Astrocyte (in vitro differentiated cells and primary cell): ENCODE measurements at regions not wholly inside any gene's neighbourhood (a gene's known extent, or its start where the extent isn't known, plus 50 kb on each side); places are given as distances from the start of the nearest gene placed in this dataset.

Experiments
- DNase-seq: peaks from one replicate; pipeline ENCODE4 v3.0.0-alpha.2; 2010; ENCODE audit warnings: low read depth
- FAIRE-seq: peaks from 2 replicates; lab custom pipeline; 2011; peaks lifted over from hg19 to GRCh38; lab: Jason Lieb, UNC
- H2AFZ ChIP-seq: 2 replicates; pipeline ENCODE4 v1.6.0; 2012; ENCODE audit warnings: low read depth, low read length, inconsistent platforms
- H3K27ac ChIP-seq: 2 replicates; pipeline ENCODE4 v1.5.1; 2011; ENCODE audit warnings: low read depth, low read length, inconsistent platforms
- H3K27me3 ChIP-seq: 2 replicates; pipeline ENCODE4 v1.6.0; 2011; ENCODE audit warnings: low read length, inconsistent platforms; ENCODE audit not compliant: insufficient read depth
- H3K36me3 ChIP-seq: 2 replicates; pipeline ENCODE4 v1.5.1; 2011; ENCODE audit warnings: low read length, inconsistent platforms; ENCODE audit not compliant: insufficient read depth
- H3K4me1 ChIP-seq: 2 replicates; pipeline ENCODE4 v1.5.1; 2011; ENCODE audit warnings: low read length, inconsistent platforms; ENCODE audit not compliant: insufficient read depth
- H3K4me2 ChIP-seq: 2 replicates; pipeline ENCODE4 v1.6.0; 2012; ENCODE audit warnings: low read length, inconsistent platforms
- H3K4me3 ChIP-seq: 2 replicates; pipeline ENCODE4 v1.5.1; 2011; ENCODE audit warnings: low read depth, mild to moderate bottlenecking, low read length, inconsistent platforms; ENCODE audit not compliant: insufficient read depth
- H3K79me2 ChIP-seq: 2 replicates; pipeline ENCODE4 v1.6.0; 2012; ENCODE audit warnings: mild to moderate bottlenecking, low read length, inconsistent platforms; ENCODE audit not compliant: insufficient read depth
- H3K9ac ChIP-seq: 2 replicates; pipeline ENCODE4 v1.6.0; 2012; ENCODE audit warnings: mild to moderate bottlenecking, low read length, inconsistent platforms
- H3K9me3 ChIP-seq: 2 replicates; pipeline ENCODE4 v1.5.1; 2012; ENCODE audit warnings: low read depth, mild to moderate bottlenecking, low read length, inconsistent platforms; ENCODE audit not compliant: insufficient read depth
- H4K20me1 ChIP-seq: 2 replicates; pipeline ENCODE4 v1.6.0; 2012; ENCODE audit warnings: low read length, inconsistent platforms; ENCODE audit not compliant: insufficient read depth
- H3K27ac Mint-ChIP-seq: one replicate; pipeline ENCODE4 v1.8.0; 2021; ENCODE audit warnings: mild to moderate bottlenecking, mixed read lengths; ENCODE audit not compliant: unreplicated experiment
- H3K27me3 Mint-ChIP-seq: one replicate; pipeline ENCODE4 v1.8.0; 2021; ENCODE audit warnings: low read depth, mixed read lengths; ENCODE audit not compliant: unreplicated experiment
- H3K36me3 Mint-ChIP-seq: one replicate; pipeline ENCODE4 v1.8.0; 2021; ENCODE audit warnings: low read depth, mixed read lengths; ENCODE audit not compliant: unreplicated experiment
- H3K4me1 Mint-ChIP-seq: one replicate; pipeline ENCODE4 v1.8.0; 2021; ENCODE audit warnings: low read depth, mixed read lengths; ENCODE audit not compliant: unreplicated experiment
- H3K4me3 Mint-ChIP-seq: one replicate; pipeline ENCODE4 v1.8.0; 2021; ENCODE audit warnings: mild to moderate bottlenecking, moderate library complexity, mixed read lengths; ENCODE audit not compliant: unreplicated experiment
- H3K9me3 Mint-ChIP-seq: one replicate; pipeline ENCODE4 v1.8.0; 2021; ENCODE audit warnings: mild to moderate bottlenecking, mixed read lengths; ENCODE audit not compliant: unreplicated experiment
- EZH2 ChIP-seq: IDR thresholded peaks from 2 replicates; pipeline ENCODE4 v1.6.1; 2012; ENCODE audit warnings: mild to moderate bottlenecking, low read length, inconsistent platforms; ENCODE audit not compliant: insufficient read depth
- TF ChIP-seq, protein P1 (sequence below): IDR thresholded peaks from 2 replicates; pipeline ENCODE4 v1.5.1; 2011; ENCODE audit warnings: low read depth, mild to moderate bottlenecking, inconsistent platforms, low read length, moderate library complexity; ENCODE audit not compliant: insufficient read depth

DNA sequence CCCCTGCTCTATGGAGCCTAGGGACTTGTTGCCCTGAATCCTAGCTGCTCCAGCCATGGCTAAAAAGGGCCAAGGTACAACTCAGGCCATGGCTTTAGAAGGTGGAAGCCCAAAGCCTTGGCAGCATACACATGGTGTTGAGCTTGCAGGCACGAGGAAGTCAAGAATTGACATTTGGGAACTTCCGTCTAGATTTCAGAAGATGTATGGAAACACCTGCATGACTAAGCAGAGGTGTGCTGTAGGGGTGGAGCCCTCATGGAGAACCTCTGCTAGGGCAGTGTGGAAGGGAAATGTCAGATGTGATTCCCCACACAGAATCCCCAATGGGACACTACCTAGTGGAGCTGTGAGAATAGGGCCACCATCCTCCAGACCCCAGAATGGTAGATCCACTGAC is 95.1 kb upstream of the TMEM170B start:
- Histone ChIP-seq H3K4me1 (peaks cover 8% of the 10 kb centered on the region), H3K4me2 (no peak overlapping the region), H4K20me1 (no peaks in the 10 kb centered on the region), H2AFZ (no peak overlapping the region), H3K36me3 (no peaks in the 10 kb centered on the region), H3K4me3 (no peak overlapping the region), H3K27ac (no peak overlapping the region), H3K79me2 (no peaks in the 10 kb centered on the region), H3K9me3 (no peaks in the 10 kb centered on the region), H3K9ac (no peak overlapping the region), H3K27me3 (no peaks in the 10 kb centered on the region)
- FAIRE-seq: no peak
- Mint-ChIP-seq H3K9me3 (peaks cover 5% of the 10 kb centered on the region), H3K27me3 (no peaks in the 10 kb centered on the region), H3K36me3 (no peaks in the 10 kb centered on the region), H3K4me1 (peaks cover 7% of the 10 kb centered on the region), H3K27ac (no peak overlapping the region), H3K4me3 (no peak overlapping the region)
- TF ChIP-seq EZH2: no peak
- TF ChIP-seq, protein P1, sequence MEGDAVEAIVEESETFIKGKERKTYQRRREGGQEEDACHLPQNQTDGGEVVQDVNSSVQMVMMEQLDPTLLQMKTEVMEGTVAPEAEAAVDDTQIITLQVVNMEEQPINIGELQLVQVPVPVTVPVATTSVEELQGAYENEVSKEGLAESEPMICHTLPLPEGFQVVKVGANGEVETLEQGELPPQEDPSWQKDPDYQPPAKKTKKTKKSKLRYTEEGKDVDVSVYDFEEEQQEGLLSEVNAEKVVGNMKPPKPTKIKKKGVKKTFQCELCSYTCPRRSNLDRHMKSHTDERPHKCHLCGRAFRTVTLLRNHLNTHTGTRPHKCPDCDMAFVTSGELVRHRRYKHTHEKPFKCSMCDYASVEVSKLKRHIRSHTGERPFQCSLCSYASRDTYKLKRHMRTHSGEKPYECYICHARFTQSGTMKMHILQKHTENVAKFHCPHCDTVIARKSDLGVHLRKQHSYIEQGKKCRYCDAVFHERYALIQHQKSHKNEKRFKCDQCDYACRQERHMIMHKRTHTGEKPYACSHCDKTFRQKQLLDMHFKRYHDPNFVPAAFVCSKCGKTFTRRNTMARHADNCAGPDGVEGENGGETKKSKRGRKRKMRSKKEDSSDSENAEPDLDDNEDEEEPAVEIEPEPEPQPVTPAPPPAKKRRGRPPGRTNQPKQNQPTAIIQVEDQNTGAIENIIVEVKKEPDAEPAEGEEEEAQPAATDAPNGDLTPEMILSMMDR: no peak
- no peak for DNase-seq

DNA sequence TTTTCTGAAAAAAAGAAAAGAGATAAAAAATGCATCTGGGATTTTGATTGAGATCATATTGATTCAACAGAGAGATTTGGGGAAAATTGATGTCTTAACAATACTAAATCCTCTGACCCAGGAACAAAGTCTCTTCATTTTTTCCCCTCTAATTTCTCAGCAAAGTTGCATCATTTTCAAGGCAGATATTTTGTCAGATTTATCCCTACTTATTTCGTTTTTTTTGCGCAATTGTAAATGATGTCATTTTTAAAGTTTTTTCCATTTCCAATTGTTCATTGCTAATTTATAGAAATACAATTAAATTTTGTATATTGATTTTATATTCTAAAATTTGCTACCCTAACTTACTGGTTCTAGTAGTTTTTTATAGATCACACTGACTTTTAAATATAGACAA is 97.7 kb upstream of the TMEM170B start:
- Mint-ChIP-seq H3K4me3 (no peak overlapping the region), H3K27me3 (no peaks in the 10 kb centered on the region), H3K27ac (no peak overlapping the region), H3K36me3 (no peaks in the 10 kb centered on the region), H3K9me3 (peaks cover 5% of the 10 kb centered on the region), H3K4me1 (peaks cover 7% of the 10 kb centered on the region)
- Histone ChIP-seq H3K9ac (no peak overlapping the region), H2AFZ (no peak overlapping the region), H3K79me2 (no peaks in the 10 kb centered on the region), H3K4me1 (peaks cover 12% of the 10 kb centered on the region), H3K4me2 (no peak overlapping the region), H4K20me1 (no peaks in the 10 kb centered on the region), H3K36me3 (no peaks in the 10 kb centered on the region), H3K9me3 (no peaks in the 10 kb centered on the region), H3K4me3 (no peak overlapping the region), H3K27me3 (no peaks in the 10 kb centered on the region), H3K27ac (no peak overlapping the region)
- TF ChIP-seq, protein P1: no peak
- no peak for TF ChIP-seq EZH2
- FAIRE-seq: no peak
- DNase-seq: no peak

DNA sequence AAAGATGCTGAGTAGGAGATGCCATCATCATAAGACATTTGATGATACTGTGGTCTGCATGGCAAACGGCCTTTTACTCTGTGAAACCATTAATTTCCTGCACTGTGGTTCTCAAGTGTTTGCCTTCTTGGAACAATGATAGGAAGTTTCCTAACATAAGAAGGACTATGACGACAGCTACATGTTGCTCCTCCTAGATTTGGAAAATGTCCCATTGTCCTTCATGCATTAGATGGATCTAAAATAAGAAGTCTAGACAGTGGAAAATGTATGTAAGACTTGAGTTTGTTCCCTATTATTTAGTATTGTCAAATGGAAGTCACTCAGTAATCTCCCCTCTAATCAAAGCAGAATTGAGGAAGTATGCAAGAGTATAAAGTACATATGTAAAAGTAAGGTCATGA is 98.5 kb upstream of the TMEM170B start:
- Mint-ChIP-seq H3K27ac (no peak overlapping the region), H3K36me3 (no peaks in the 10 kb centered on the region), H3K9me3 (peaks cover 5% of the 10 kb centered on the region), H3K4me3 (no peak overlapping the region), H3K27me3 (no peaks in the 10 kb centered on the region), H3K4me1 (peaks cover 14% of the 10 kb centered on the region)
- Histone ChIP-seq H3K4me2 (no peak overlapping the region), H3K4me1 (peaks cover 20% of the 10 kb centered on the region), H3K9ac (no peak overlapping the region), H3K79me2 (no peaks in the 10 kb centered on the region), H2AFZ (no peak overlapping the region), H4K20me1 (no peaks in the 10 kb centered on the region), H3K27me3 (no peaks in the 10 kb centered on the region), H3K27ac (no peak overlapping the region), H3K36me3 (no peaks in the 10 kb centered on the region), H3K4me3 (no peak overlapping the region), H3K9me3 (no peaks in the 10 kb centered on the region)
- FAIRE-seq (no peak), DNase-seq (no peak)
- TF ChIP-seq EZH2: no peak
- TF ChIP-seq, protein P1: no peak
